Gastroesophageal sphincter (tissue), 3 donors: ENCODE measurements at regions not wholly inside any gene's neighbourhood (a gene's known extent, or its start where the extent isn't known, plus 50 kb on each side); places are given as distances from the start of the nearest gene placed in this dataset.

Experiments
- POLR2A ChIP-seq, 2 donors: fragments of 450-650 bp; IDR thresholded peaks; one replicate each; pipeline ENCODE4 v1.6.1; 2017; ENCODE audit warnings: antibody characterized with exemption in 2 of 2, mild to moderate bottlenecking in 2 of 2, moderate library complexity in 1 of 2
- TF ChIP-seq, protein P1 (sequence below), 4 experiments: fragments of 200-600 bp in 2 of 4; fragments of 450-650 bp in 2 of 4; sonication (generic) in 1 of 4; IDR thresholded peaks; one replicate each; pipeline ENCODE4 v1.5.1; 2017 to 2019; ENCODE audit warnings: antibody characterized with exemption in 4 of 4, mild to moderate bottlenecking in 2 of 4, moderate library complexity in 2 of 4

DNA sequence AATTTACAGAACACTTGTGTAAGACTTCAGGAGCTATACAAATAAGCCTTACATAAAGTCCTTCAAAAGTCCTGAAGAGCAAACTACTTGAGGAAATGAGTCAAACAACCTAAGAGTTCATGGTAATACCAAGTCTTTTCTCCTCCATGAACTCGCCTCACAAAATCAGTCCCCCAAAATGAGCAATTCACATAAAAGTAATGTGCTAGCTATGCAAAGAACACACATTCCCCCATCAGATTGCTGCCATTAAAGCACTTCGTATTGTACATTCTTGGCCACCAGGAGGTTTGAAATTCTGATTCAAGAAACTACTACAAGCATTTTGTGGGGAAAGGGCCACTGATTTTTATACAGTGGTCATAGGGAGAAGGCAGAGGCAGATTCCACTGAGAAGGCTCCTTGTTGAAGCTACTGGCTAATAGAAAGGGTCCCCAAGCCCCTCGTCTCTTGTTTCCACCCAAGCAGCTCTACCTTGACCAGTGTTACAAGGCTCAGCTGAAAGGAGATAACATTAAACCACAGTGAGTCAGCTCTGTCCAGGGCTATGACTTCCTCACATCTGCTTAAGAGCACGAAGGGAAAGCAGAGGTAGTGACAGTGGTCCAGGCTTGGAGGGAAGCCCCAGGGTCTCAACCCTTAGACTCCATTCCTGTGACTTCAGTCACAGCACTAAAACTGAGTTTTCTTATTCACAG lies 115.2 kb upstream of the CDK1 start:
- TF ChIP-seq, protein P1, sequence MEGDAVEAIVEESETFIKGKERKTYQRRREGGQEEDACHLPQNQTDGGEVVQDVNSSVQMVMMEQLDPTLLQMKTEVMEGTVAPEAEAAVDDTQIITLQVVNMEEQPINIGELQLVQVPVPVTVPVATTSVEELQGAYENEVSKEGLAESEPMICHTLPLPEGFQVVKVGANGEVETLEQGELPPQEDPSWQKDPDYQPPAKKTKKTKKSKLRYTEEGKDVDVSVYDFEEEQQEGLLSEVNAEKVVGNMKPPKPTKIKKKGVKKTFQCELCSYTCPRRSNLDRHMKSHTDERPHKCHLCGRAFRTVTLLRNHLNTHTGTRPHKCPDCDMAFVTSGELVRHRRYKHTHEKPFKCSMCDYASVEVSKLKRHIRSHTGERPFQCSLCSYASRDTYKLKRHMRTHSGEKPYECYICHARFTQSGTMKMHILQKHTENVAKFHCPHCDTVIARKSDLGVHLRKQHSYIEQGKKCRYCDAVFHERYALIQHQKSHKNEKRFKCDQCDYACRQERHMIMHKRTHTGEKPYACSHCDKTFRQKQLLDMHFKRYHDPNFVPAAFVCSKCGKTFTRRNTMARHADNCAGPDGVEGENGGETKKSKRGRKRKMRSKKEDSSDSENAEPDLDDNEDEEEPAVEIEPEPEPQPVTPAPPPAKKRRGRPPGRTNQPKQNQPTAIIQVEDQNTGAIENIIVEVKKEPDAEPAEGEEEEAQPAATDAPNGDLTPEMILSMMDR (IDR thresholded peaks at IDR 0.05): no peak
- TF ChIP-seq POLR2A (IDR thresholded peaks at IDR 0.05): no peak
